ENCODE measurements at regions not wholly inside any gene's neighbourhood (a gene's known extent, or its start where the extent isn't known, plus 50 kb on each side); places are given as distances from the start of the nearest gene placed in this dataset.

- TF ChIP-seq GATA3 (IDR thresholded peaks at IDR 0.05; ENCODE audit: low read depth, low read length) = no peak
- no peak for TF ChIP-seq GATA2 (IDR thresholded peaks at IDR 0.05; ENCODE audit: low read depth, low read length)
Observed at GRCh38 chr13:50196118-50196517, 180.9 kb downstream of the KCNRG start.

Data from SH-SY5Y (cell line).